ENCODE measurements at regions not wholly inside any gene's neighbourhood (a gene's known extent, or its start where the extent isn't known, plus 50 kb on each side); places are given as distances from the start of the nearest gene placed in this dataset.

GRCh38 chr7:149635561-149636329, 137.6 kb downstream of the ZNF467 start:
- TF ChIP-seq, protein P1, sequence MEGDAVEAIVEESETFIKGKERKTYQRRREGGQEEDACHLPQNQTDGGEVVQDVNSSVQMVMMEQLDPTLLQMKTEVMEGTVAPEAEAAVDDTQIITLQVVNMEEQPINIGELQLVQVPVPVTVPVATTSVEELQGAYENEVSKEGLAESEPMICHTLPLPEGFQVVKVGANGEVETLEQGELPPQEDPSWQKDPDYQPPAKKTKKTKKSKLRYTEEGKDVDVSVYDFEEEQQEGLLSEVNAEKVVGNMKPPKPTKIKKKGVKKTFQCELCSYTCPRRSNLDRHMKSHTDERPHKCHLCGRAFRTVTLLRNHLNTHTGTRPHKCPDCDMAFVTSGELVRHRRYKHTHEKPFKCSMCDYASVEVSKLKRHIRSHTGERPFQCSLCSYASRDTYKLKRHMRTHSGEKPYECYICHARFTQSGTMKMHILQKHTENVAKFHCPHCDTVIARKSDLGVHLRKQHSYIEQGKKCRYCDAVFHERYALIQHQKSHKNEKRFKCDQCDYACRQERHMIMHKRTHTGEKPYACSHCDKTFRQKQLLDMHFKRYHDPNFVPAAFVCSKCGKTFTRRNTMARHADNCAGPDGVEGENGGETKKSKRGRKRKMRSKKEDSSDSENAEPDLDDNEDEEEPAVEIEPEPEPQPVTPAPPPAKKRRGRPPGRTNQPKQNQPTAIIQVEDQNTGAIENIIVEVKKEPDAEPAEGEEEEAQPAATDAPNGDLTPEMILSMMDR (IDR thresholded peaks at IDR 0.05; ENCODE audit: insufficient read depth, low read length) = no peak
- TF ChIP-seq, protein P2, sequence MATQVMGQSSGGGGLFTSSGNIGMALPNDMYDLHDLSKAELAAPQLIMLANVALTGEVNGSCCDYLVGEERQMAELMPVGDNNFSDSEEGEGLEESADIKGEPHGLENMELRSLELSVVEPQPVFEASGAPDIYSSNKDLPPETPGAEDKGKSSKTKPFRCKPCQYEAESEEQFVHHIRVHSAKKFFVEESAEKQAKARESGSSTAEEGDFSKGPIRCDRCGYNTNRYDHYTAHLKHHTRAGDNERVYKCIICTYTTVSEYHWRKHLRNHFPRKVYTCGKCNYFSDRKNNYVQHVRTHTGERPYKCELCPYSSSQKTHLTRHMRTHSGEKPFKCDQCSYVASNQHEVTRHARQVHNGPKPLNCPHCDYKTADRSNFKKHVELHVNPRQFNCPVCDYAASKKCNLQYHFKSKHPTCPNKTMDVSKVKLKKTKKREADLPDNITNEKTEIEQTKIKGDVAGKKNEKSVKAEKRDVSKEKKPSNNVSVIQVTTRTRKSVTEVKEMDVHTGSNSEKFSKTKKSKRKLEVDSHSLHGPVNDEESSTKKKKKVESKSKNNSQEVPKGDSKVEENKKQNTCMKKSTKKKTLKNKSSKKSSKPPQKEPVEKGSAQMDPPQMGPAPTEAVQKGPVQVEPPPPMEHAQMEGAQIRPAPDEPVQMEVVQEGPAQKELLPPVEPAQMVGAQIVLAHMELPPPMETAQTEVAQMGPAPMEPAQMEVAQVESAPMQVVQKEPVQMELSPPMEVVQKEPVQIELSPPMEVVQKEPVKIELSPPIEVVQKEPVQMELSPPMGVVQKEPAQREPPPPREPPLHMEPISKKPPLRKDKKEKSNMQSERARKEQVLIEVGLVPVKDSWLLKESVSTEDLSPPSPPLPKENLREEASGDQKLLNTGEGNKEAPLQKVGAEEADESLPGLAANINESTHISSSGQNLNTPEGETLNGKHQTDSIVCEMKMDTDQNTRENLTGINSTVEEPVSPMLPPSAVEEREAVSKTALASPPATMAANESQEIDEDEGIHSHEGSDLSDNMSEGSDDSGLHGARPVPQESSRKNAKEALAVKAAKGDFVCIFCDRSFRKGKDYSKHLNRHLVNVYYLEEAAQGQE (IDR thresholded peaks at IDR 0.05; ENCODE audit: insufficient replicate concordance, low read depth) = no peak
- TF ChIP-seq POLR2AphosphoS5 (IDR thresholded peaks at IDR 0.05; ENCODE audit: low read depth) (no peak), SPI1 (IDR thresholded peaks at IDR 0.05; ENCODE audit: borderline replicate concordance, low read depth) (no peak), GABPA (IDR thresholded peaks at IDR 0.05; ENCODE audit: low read depth) (no peak)
